ENCODE measurements at regions not wholly inside any gene's neighbourhood (a gene's known extent, or its start where the extent isn't known, plus 50 kb on each side); places are given as distances from the start of the nearest gene placed in this dataset.

- no peak for TF ChIP-seq EZH2 (IDR thresholded peaks at IDR 0.05; ENCODE audit: low read depth, unreplicated experiment)
- no peak for TF ChIP-seq NANOG (IDR thresholded peaks at IDR 0.05; ENCODE audit: borderline replicate concordance)
- TF ChIP-seq EZH2phosphoT487 (IDR thresholded peaks at IDR 0.05; ENCODE audit: unreplicated experiment), result no peak
- TF ChIP-seq CTCF (conservative IDR thresholded peaks at IDR 0.05; ENCODE audit: low read depth in 2 of 2), result no peak
- no peak for TF ChIP-seq REST (IDR thresholded peaks at IDR 0.05; ENCODE audit: unreplicated experiment)
- TF ChIP-seq JUNB (IDR thresholded peaks at IDR 0.05; ENCODE audit: unreplicated experiment), result no peak
- no peak for TF ChIP-seq ZNF331 (CRISPR knock-in tag; IDR thresholded peaks at IDR 0.05; ENCODE audit: low read depth)
- TF ChIP-seq ZNF462 (CRISPR knock-in tag; IDR thresholded peaks at IDR 0.05), result no peak
- no peak for TF ChIP-seq ETS1 (IDR thresholded peaks at IDR 0.05)
- no peak for TF ChIP-seq STAT1 (IDR thresholded peaks at IDR 0.05; ENCODE audit: unreplicated experiment)
- peaks cover 9% of the 10 kb centered on the region for H3K4me1 ChIP-seq (ENCODE audit: insufficient read depth)
- Mint-ChIP-seq H3K9me3 (no peaks in the 10 kb centered on the region), H3K4me1 (peaks cover 3% of the 10 kb centered on the region; the same call in 2 of the 3 replicates), H3K27me3 (ENCODE audit: insufficient read depth, low read depth, poor library complexity) (peaks cover 3% of the 10 kb centered on the region), H3K27ac (no peak overlapping the region), H3K36me3 (ENCODE audit: low read depth) (no peaks in the 10 kb centered on the region; the same call in 2 of the 3 replicates), H3K4me3 (no peak overlapping the region)
- H2AFZ ChIP-seq, result no peak overlapping the region
- no peaks in the 10 kb centered on the region for H4K20me1 ChIP-seq (replicated peaks; ENCODE audit: insufficient read depth)
- ATAC-seq, result no peak
- no peaks in the 10 kb centered on the region; the same call in 1 of the 2 replicates for H3K36me3 ChIP-seq (ENCODE audit: insufficient read depth)
- H3K4me2 ChIP-seq, result no peak overlapping the region
- no peaks in the 10 kb centered on the region for H3K79me2 ChIP-seq (replicated peaks; ENCODE audit: insufficient read depth)
- no peaks in the 10 kb centered on the region for H3K27me3 ChIP-seq (ENCODE audit: insufficient read depth)
- H3K9me2 ChIP-seq (ENCODE audit: insufficient read depth), result no peaks in the 10 kb centered on the region
- H3K27ac ChIP-seq (ENCODE audit: low read depth), result no peak overlapping the region
- DNase-seq (ENCODE audit: low spot score), result no peak
- H3F3A ChIP-seq (replicated peaks; ENCODE audit: low read depth), result no peaks in the 10 kb centered on the region
- no peak overlapping the region for H3K4me3 ChIP-seq
Observed at GRCh38 chr18:41269294-41269693, 685.7 kb upstream of the PIK3C3 start.

Data from GM23338 (cell line).